ENCODE measurements at regions not wholly inside any gene's neighbourhood (a gene's known extent, or its start where the extent isn't known, plus 50 kb on each side); places are given as distances from the start of the nearest gene placed in this dataset.

DNA sequence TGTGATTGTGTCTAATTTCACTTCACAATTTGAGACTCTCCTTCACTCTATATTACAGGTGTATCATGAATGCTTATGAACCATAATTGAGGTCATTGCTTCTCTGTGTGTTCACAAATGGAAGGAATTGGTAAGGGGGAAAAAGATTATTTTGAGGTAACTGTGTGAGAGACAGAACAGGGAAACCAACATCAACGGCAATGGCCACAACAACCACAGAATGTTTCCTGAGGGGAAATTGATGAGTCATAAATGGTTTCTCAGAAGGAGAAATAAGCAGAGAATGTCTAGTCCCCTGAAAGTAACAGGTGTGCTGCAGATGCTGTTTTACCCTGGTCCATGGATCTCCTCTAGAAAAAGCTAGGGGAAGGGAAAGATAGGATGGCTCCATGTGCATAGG, 361.2 kb upstream of the GALNT5 start:
- no peak for ATAC-seq (ENCODE audit: insufficient number of reproducible peaks, low FRiP score, low read depth)
- H3K4me1 ChIP-seq (ENCODE audit: control insufficient read depth in 1 of 2, low read depth in 2 of 2), result peaks cover 0 to 7% of the 10 kb centered on the region in 2 donors
- H3K27ac ChIP-seq, result no peak overlapping the region
- H3K9me3 ChIP-seq, result no peaks in the 10 kb centered on the region
- TF ChIP-seq, protein P1, sequence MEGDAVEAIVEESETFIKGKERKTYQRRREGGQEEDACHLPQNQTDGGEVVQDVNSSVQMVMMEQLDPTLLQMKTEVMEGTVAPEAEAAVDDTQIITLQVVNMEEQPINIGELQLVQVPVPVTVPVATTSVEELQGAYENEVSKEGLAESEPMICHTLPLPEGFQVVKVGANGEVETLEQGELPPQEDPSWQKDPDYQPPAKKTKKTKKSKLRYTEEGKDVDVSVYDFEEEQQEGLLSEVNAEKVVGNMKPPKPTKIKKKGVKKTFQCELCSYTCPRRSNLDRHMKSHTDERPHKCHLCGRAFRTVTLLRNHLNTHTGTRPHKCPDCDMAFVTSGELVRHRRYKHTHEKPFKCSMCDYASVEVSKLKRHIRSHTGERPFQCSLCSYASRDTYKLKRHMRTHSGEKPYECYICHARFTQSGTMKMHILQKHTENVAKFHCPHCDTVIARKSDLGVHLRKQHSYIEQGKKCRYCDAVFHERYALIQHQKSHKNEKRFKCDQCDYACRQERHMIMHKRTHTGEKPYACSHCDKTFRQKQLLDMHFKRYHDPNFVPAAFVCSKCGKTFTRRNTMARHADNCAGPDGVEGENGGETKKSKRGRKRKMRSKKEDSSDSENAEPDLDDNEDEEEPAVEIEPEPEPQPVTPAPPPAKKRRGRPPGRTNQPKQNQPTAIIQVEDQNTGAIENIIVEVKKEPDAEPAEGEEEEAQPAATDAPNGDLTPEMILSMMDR (IDR thresholded peaks at IDR 0.05), result no peak
- no peaks in the 10 kb centered on the region for H3K27me3 ChIP-seq (replicated peaks; ENCODE audit: insufficient read depth)
- DNase-seq (ENCODE audit: low spot score), result no peak
- no peak overlapping the region for H3K4me3 ChIP-seq
- H3K36me3 ChIP-seq, result no peaks in the 10 kb centered on the region

DNA sequence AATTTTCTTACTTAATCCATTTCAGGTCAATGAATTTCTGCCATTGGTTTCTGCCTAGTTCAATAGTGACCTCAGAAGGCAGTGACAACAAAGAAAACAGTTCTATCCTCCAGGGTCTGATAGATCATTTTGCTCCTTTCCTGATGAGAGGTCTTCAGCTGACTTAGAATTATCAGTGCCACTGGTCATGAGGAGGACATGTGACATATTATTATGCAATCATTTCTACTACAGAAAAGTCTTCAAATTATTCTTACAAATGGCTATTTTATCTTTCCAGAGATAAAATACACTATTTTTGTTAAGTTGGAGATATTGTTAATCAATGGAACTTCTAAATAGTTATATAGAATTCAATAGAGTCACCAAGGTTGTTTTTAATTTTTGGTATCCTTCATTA, 360.0 kb upstream of the GALNT5 start:
- no peak for DNase-seq (ENCODE audit: low spot score)
- no peak overlapping the region for H3K27ac ChIP-seq
- H3K36me3 ChIP-seq, result no peaks in the 10 kb centered on the region
- H3K4me3 ChIP-seq, result no peak overlapping the region
- no peaks in the 10 kb centered on the region for H3K27me3 ChIP-seq (replicated peaks; ENCODE audit: insufficient read depth)
- ATAC-seq (ENCODE audit: insufficient number of reproducible peaks, low FRiP score, low read depth), result no peak
- no peaks in the 10 kb centered on the region for H3K9me3 ChIP-seq
- H3K4me1 ChIP-seq (ENCODE audit: control insufficient read depth in 1 of 2, low read depth in 2 of 2), result peaks cover 0 to 7% of the 10 kb centered on the region in 2 donors
- TF ChIP-seq, protein P1 (IDR thresholded peaks at IDR 0.05), result no peak

DNA sequence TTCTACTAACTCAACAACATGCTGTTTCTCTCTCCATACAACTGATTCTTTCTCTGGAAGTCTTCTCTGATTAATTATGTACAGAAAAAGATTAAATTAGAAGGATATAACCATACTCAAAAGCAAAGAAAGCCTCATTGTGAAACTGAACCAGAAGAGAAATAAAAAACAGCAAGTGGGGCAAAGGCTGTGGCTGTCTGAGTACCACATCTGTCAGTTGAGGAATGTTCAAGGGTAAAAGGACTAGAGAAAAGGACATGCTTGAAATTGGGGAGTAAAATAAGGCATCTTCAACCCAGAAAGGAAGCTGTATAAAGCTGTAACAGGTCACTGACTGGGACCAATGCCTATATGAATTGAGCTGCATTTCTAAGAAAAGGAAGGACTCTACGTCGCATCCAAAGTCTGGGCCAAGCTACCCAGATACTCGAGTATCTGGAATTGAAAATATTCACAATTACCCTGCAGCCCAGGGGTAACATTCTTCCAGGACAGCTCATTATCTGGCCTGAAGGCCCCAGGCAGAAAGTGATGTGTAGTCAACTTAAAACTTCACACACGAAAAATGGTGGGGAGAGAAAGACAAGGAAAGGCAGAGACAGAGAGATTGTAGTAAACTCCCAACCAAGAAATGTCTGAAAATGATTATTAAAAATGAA, 356.0 kb upstream of the GALNT5 start:
- DNase-seq (ENCODE audit: low spot score) (no peak), ATAC-seq (ENCODE audit: insufficient number of reproducible peaks, low FRiP score, low read depth) (no peak)
- H3K4me1 ChIP-seq (ENCODE audit: control insufficient read depth in 1 of 2, low read depth in 2 of 2), result no peaks in the 10 kb centered on the region
- no peak overlapping the region for H3K27ac ChIP-seq
- H3K27me3 ChIP-seq (replicated peaks; ENCODE audit: insufficient read depth), result no peaks in the 10 kb centered on the region
- no peak overlapping the region for H3K4me3 ChIP-seq
- H3K9me3 ChIP-seq, result no peaks in the 10 kb centered on the region
- TF ChIP-seq, protein P1 (IDR thresholded peaks at IDR 0.05), result no peak
- H3K36me3 ChIP-seq, result no peaks in the 10 kb centered on the region

DNA sequence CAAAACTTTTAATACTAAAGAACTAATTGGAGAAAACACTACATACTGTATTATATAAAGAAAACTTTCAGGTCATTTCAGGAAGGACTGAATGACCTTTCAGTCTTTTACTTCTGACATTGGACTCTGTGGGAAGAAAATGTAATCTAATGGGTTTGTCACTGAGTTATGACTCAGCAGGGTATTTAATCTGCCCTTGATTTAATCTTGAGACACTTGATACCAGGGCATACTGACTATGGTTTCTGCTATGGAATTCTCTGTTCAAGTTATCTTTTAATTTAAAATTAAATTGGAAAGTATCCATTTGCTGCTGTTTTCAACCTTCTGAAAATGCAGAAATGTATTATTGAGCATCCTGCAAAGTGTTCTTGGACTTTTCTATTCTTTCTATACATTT, 354.2 kb upstream of the GALNT5 start:
- no peaks in the 10 kb centered on the region for H3K9me3 ChIP-seq
- H3K4me3 ChIP-seq, result no peak overlapping the region
- no peak for DNase-seq (ENCODE audit: low spot score)
- no peaks in the 10 kb centered on the region for H3K27me3 ChIP-seq (replicated peaks; ENCODE audit: insufficient read depth)
- no peaks in the 10 kb centered on the region for H3K4me1 ChIP-seq (ENCODE audit: control insufficient read depth in 1 of 2, low read depth in 2 of 2)
- no peaks in the 10 kb centered on the region for H3K36me3 ChIP-seq
- no peak for ATAC-seq (ENCODE audit: insufficient number of reproducible peaks, low FRiP score, low read depth)
- no peak overlapping the region for H3K27ac ChIP-seq
- TF ChIP-seq, protein P1 (IDR thresholded peaks at IDR 0.05), result no peak

DNA sequence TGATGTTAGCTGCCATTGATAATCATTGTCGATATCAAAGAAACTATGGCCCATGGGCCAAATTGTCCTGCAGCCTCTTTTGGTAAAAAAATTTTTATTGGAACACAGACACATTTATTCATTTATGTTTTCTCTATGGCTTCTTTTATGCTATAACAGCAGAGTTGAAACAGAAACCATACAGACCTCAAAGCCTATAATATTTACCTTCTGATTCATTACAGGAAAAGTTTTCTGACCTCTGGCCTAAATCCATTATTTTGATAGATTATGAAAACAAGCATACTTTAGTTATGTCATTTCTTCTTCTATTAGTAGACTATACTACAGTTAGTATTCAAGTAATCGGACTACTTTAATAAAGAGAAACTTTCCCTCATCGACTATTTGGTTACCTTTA, 349.7 kb upstream of the GALNT5 start:
- DNase-seq (ENCODE audit: low spot score) (no peak), ATAC-seq (ENCODE audit: insufficient number of reproducible peaks, low FRiP score, low read depth) (no peak)
- no peaks in the 10 kb centered on the region for H3K27me3 ChIP-seq (replicated peaks; ENCODE audit: insufficient read depth)
- H3K4me3 ChIP-seq, result no peak overlapping the region
- H3K36me3 ChIP-seq, result no peaks in the 10 kb centered on the region
- H3K9me3 ChIP-seq, result no peaks in the 10 kb centered on the region
- TF ChIP-seq, protein P1 (IDR thresholded peaks at IDR 0.05), result no peak
- H3K27ac ChIP-seq, result no peak overlapping the region
- no peaks in the 10 kb centered on the region for H3K4me1 ChIP-seq (ENCODE audit: control insufficient read depth in 1 of 2, low read depth in 2 of 2)

All from thoracic aorta (tissue), 2 donors.